ENCODE measurements at regions not wholly inside any gene's neighbourhood (a gene's known extent, or its start where the extent isn't known, plus 50 kb on each side); places are given as distances from the start of the nearest gene placed in this dataset.

DNA sequence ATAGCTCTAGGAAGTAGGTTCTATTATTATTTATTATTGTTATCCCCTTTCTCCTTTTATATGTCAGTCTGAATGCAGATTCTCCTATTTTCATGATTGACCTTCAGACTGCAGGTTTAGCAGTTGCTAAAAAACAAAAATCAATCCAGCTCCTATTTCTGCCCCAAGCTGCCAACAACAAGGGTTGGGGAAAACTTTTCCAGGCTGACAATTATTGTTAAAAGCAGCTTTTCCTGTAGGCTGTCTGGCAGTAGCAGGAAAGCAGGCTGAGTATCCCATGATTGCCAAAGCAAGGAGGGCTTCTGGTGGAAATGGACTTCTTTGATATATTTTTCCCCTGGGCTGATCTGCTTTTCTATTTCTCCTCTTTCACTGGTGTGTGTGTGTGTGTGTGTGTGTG is 78.0 kb upstream of the CTLA4 start:
- peak overlapping the region in 2 of 10 donors; percentile 29 to 64 for H3K27ac ChIP-seq
- H3K27me3 ChIP-seq: no peaks in the 10 kb centered on the region
- no peaks in the 10 kb centered on the region for H3K36me3 ChIP-seq
- no peak overlapping the region for H3K4me3 ChIP-seq
- TF ChIP-seq, protein P1, sequence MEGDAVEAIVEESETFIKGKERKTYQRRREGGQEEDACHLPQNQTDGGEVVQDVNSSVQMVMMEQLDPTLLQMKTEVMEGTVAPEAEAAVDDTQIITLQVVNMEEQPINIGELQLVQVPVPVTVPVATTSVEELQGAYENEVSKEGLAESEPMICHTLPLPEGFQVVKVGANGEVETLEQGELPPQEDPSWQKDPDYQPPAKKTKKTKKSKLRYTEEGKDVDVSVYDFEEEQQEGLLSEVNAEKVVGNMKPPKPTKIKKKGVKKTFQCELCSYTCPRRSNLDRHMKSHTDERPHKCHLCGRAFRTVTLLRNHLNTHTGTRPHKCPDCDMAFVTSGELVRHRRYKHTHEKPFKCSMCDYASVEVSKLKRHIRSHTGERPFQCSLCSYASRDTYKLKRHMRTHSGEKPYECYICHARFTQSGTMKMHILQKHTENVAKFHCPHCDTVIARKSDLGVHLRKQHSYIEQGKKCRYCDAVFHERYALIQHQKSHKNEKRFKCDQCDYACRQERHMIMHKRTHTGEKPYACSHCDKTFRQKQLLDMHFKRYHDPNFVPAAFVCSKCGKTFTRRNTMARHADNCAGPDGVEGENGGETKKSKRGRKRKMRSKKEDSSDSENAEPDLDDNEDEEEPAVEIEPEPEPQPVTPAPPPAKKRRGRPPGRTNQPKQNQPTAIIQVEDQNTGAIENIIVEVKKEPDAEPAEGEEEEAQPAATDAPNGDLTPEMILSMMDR (IDR thresholded peaks at IDR 0.05): no peak
- peaks cover 0 to 42% (median 30%) of the 10 kb centered on the region in 9 donors for H3K4me1 ChIP-seq
- ATAC-seq (no peak), DNase-seq (no peak)
- intact Hi-C loops (cut with DNase I): loop anchor here in 4 of 10 donors (10.0 kb wide), 2 partner anchors 105 to 255 kb away; partner anchors contain the start of gene RAPH1 (in 1 of the 4)
- no peaks in the 10 kb centered on the region for H3K9me3 ChIP-seq

DNA sequence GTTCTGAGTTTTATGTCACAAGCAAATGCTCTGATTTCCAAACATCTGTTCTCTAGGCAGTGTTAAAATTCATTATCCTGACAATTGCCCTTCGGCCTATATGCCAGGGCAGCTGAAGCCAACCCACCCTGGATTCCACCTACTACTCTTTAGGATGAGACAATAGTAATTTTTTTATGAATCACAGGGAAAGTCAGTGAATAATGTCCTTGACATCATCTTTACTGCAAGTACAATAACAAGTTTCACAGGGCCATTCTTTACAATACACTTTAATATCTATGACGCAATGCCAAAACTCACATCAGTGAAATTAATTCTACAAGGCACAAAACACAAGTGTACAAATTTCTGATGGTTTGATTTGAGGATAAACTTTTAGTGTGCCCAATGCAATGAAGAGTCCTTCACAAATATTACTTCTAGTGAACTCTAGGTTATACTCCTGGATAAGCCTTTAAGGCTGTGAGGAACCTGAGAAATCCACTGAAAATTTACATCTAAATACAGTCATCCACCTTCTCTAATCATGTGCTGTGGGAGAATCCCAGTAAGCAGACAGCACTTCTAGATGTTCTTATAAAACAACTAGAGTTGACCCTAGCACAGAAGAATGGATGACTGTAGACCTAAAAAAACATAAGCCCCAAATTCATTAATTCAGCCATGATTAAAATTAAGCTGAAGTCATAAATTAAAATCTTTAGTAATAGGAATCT is 77.3 kb upstream of the CTLA4 start:
- H3K4me3 ChIP-seq: no peak overlapping the region
- H3K27me3 ChIP-seq: no peaks in the 10 kb centered on the region
- no peaks in the 10 kb centered on the region for H3K9me3 ChIP-seq
- no peak for ATAC-seq
- WGBS, 2 donors: 93 to 96% methylated on average over 2 of the region's 2 CpGs
- no peaks in the 10 kb centered on the region for H3K36me3 ChIP-seq
- TF ChIP-seq, protein P1 (IDR thresholded peaks at IDR 0.05): no peak
- intact Hi-C loops (cut with DNase I): no loop called here
- H3K27ac ChIP-seq: peak overlapping the region in 1 of 10 donors; percentile 64
- no peak for DNase-seq
- peaks cover 0 to 44% (median 30%) of the 10 kb centered on the region in 9 donors for H3K4me1 ChIP-seq

DNA sequence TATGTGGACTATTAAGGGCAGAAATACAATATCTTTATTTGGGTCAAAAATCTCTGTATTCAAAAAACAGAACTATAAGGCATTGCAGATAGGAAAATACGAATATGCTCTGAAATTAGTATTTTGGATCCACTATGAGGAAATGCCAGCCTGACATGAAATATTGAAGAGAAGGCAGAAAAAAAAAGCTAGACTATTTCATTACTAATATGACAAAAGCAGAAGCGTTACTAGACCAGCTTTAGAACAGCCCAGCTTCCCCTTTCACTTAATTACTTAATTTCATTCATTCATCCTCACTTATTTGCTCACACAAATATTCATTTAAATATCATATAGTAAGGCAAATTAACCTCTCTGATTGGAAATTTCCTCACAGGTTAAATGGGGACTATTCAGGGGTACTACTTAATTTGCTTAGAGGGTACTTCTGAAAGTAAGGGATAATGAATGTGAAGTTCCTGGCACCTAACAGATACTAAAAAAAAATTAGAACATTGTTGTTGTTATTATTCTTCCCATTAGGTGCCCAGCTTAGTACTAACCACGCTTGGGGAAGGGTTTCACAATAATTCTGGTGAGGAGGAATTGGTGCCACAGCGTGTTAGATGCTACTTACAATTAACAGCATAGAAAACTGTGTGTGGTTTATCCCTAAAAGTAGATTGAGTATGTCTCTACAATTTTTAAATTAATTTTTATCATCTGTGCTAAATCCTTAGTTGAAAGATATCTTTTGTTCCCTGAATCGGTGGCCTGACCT is 71.1 kb upstream of the CTLA4 start:
- Histone ChIP-seq H3K36me3 (no peaks in the 10 kb centered on the region), H3K4me3 (no peak overlapping the region), H3K9me3 (peaks cover 0 to 12% (median 3%) of the 10 kb centered on the region in 11 donors), H3K4me1 (peaks cover 0 to 21% (median 0%) of the 10 kb centered on the region in 9 donors), H3K27me3 (no peaks in the 10 kb centered on the region), H3K27ac (peak overlapping the region in 2 of 10 donors; percentile 26 to 53)
- TF ChIP-seq, protein P1 (IDR thresholded peaks at IDR 0.05): no peak
- ATAC-seq (peak in 2 of 8 donors; percentile 17 to 38), DNase-seq (no peak)
- intact Hi-C loops (cut with DNase I): no loop called here
- WGBS, 2 donors: 82 to 95% methylated on average over 5 of the region's 5 CpGs

DNA sequence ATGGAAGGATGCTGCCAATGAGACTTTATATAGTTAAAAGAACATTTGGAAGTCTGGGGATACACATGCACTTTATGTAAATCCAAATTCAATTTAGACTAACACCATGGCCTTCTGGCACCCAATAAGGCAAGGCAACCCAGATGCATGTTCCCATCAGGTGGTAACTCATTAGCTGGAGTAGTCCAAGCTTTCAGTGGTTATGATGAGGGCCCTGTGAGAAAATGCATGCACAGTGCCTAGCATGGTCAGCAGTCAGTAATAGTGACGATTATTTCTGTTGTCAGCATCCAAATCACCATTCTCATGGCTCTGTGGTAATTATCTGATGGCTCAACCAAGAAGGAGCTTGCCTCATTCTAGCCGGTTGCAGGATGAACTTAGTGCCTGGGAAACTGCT is 70.3 kb upstream of the CTLA4 start:
- ATAC-seq: no peak
- DNase-seq: no peak
- H3K27ac ChIP-seq: peak overlapping the region in 1 of 10 donors; percentile 53
- H3K36me3 ChIP-seq: no peaks in the 10 kb centered on the region
- H3K4me1 ChIP-seq: peaks cover 0 to 24% (median 0%) of the 10 kb centered on the region in 9 donors
- H3K4me3 ChIP-seq: no peak overlapping the region
- WGBS, 2 donors: 91 to 94% methylated on average over 2 of the region's 2 CpGs
- intact Hi-C loops (cut with DNase I): no loop called here
- TF ChIP-seq, protein P1 (IDR thresholded peaks at IDR 0.05): no peak
- peaks cover 0 to 17% (median 3%) of the 10 kb centered on the region in 11 donors for H3K9me3 ChIP-seq
- no peaks in the 10 kb centered on the region for H3K27me3 ChIP-seq

Measured in heart right ventricle (tissue), 16 donors.